ENCODE measurements at regions not wholly inside any gene's neighbourhood (a gene's known extent, or its start where the extent isn't known, plus 50 kb on each side); places are given as distances from the start of the nearest gene placed in this dataset.
"Not testable (repeated sequence)": the region's sequence is repeated elsewhere in the genome, so short reads cannot be mapped to it uniquely, and the experiment has no call there.

DNA sequence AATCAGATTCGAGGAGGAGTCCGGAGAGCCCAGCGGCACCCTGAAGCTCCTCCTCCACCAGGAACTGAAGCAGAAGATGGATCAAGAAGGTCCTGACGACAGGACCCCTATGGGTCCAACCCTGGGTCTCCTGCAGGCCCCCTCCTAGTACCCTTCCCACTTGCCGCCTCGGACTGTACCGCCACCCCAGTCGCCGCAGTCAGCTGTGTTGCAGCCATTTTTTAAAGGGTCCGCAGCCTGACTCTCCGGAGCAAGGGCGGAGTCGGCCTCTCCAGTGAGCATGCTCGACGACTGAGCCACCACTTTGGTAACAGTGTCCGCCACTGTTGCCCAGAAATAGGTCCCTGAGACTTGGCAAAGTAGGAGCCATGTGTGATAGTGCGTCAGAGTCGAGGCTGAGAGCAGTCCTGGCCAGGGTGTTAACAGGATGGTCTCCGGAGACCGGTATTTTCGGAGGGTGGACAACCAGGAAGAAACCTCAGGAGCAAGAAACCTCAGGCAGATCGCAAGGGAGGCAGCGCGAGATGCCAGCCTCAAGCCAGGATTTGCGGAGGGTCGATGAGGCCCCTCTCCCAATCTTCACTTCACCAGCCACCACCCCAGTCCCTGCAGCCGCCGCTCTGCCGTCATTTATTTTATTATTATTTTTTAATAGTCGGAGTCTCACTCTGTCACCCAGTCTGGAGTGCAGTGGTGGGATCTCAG, 294.6 kb upstream of the ZNF337 start:
- no peak for DNase-seq (ENCODE audit: low spot score)
- FAIRE-seq, result no peak

DNA sequence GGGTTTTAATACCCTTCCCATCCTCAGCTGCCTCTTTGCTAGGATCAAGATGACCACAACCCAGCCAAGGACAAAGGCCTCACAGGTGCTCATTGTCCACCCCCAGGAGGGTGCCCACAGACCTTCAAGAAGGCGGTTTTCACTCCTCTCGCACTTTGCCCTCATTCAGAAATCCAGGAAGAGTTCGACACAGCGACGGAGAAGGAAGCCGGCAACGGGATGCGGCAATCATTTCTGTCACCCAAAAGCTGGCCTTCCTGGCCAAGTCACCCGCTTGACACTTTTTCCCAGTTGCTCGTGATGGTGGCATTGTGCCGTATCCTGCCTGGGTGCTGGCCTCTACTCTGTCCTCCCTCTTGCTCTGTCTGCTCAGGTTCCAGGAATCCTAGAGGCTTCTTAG, 293.0 kb upstream of the ZNF337 start:
- FAIRE-seq; DNase-seq (ENCODE audit: low spot score): not testable (repeated sequence)

GRCh38 chr20:25989196-25989595, 292.5 kb upstream of the ZNF337 start:
- FAIRE-seq, result no peak
- no peak for DNase-seq (ENCODE audit: low spot score)

- DNase-seq (ENCODE audit: low spot score); FAIRE-seq: not testable (repeated sequence)
These were observed 291.4 kb upstream of the ZNF337 start for GRCh38 chr20:25987928-25988560.

DNA sequence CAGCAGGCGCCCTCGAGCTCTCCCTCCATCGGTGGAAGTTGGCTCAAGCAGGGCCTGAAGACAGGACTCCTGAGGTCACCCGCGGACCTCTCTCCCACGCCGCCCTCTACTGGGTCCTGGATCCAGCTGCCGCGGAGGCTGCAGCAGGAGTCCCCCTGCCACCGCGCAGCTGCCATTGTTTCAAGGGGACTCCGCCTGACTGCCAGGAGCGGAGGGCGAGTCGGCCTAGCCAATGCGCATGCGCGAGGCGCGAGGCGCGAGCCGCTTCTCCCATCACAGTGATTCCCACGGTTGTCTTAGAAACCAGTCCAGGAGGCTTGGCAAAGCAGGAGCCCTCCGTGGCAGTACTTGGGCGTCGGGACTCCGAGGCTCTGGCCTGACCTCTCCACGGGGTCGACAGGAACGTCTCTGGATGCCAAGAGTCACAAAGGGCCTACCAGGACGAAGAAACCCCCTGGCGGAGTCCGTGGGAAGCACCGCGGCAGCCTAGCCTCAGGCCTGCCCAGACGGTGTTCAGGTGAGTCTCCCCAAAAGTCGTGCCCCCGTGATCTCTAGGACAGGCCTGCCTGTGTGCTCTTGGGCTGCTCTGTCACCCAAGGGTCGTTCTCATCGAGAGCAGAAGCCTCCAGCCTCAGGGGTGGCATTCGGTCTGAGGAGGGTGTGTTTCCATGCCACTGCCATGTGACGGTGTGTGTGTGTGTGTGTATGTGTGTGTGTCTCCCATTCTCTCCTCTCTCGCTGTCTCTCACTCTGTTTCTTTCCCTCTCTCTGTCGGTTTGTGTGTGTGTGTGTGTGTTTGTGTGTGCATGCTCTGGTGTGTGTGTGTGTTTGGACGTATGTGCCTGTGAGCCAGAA, 290.6 kb upstream of the ZNF337 start:
- no peak for DNase-seq (ENCODE audit: low spot score)
- no peak for FAIRE-seq

DNA sequence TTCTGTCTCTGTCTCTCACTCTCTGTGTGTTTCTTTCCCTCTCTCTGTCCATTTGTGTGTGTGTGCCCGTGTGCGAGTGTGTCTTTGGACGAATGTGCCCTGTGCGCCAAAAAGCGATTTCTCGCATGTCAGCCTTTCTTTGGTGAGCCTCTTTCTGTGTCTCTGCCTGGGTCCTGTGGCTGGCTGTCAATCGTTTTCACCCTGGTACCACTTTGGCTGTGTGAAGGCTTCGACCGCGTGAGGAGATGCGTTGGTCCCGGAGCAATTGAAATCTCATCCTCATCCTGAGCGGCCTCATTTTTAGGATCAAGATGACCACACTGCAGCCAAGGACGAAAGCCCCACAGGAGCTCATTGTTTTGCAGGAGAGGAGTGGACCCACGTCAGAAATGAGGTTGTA, 288.9 kb upstream of the ZNF337 start:
- no peak for DNase-seq (ENCODE audit: low spot score)
- FAIRE-seq, result peak; percentile 44

DNA sequence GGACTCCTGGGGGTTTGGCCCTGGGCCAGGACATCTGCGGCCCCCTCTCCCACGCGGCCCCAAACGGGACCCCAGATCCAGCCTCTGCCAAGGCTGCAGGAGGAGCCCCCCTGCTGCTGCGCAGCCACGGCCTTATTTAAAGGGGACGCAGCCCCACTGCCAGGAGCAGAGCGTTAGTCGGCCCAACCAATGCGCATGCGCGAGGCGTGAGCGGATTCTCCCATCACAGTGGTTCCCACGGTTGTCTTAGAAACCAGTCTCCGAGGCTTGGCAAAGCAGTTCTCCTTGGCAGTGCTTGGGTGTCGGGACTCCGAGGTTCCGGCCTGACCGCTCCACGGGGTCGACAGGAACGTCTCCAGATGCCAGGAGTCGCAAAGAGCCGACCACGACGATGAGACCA, 288.3 kb upstream of the ZNF337 start:
- DNase-seq (ENCODE audit: low spot score) (peak; percentile 61), FAIRE-seq (no peak)

- not testable (repeated sequence) for FAIRE-seq; DNase-seq (ENCODE audit: low spot score)
These were observed 286.0 kb upstream of the ZNF337 start for GRCh38 chr20:25982701-25983100.

DNA sequence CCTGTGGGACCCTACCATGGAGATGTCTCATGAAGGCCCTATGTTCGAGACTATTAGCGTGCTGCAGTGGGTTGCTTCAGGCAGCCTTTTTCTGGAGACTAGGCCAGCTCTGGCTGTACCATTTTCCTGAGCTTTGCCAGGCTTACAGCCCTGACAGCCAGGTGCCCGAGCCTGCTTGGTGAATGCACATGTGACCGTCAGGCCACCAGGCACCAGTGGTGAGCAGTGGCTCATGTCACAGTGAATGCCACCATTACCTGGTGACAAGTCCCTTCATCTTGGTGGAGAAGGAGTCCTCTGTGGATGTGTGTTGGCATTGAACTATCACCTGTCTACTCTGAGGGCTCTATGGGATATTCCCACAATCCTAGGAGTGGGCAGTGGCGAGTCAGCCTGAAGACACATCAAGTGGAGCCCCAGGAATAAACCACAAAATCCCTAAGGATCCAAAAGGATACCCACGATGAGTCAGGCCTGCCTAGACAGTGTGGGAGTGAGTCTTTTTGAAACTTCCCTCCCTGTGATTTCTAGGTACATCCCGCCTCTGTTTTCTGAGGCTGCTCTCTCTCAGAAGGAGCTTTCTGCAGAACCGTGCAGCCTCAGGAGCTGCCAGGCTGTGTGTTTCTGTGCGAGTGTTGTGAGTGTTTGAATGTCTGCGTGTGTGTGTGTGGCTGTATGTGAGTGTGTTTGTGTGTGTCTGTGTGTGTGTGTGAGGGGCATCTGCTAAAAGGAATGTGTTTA, 282.0 kb upstream of the ZNF337 start:
- not testable (repeated sequence) for FAIRE-seq; DNase-seq (ENCODE audit: low spot score)

DNA sequence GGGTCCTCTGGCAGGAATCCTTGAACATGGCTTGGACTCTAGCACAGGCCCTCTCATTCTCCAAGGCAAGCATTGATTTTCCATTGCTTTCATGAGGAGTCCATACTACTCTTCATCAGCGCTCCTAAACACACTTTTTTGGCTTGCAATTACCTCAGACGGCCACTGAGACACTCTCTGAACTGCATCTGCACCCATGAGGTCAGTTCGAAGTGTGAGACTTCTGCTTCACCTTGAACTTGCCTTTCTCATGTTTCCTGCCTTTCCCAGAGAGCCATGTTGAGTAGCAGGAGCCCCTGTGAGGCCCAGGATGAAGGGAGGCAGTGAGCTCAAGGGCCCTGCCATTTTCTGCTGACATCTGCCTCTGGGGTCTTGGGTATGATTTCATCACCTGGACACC, 279.2 kb upstream of the ZNF337 start:
- DNase-seq (ENCODE audit: low spot score); FAIRE-seq: not testable (repeated sequence)

GRCh38 chr20:25965203-25965602, 268.6 kb upstream of the ZNF337 start:
- DNase-seq (ENCODE audit: low spot score); FAIRE-seq: not testable (repeated sequence)

DNA sequence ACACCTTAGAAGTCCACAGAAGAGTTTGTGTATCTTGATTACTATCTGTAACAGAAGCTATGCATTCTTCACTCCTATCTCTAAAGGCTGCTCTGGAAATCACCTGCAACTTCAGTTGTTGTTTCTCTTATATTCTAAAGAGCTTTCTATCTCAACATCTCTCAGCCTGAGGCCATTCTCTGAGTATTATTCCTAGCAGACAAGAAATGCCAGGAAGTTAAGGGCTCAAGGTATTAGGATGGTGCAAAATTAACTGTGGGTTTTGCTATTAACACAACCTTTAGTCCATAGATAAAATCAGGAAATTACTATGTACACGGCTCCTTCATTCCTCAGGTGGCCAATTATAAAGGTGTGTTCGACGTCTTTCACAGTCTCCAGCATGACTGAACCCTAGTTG, 257.2 kb upstream of the ZNF337 start:
- FAIRE-seq; DNase-seq (ENCODE audit: low spot score): not testable (repeated sequence)

GRCh38 chr20:25935230-25935629, 238.6 kb upstream of the ZNF337 start:
- DNase-seq (ENCODE audit: low spot score); FAIRE-seq: not testable (repeated sequence)

- not testable (repeated sequence) for DNase-seq (ENCODE audit: low spot score); FAIRE-seq
These were observed 236.2 kb upstream of the ZNF337 start for GRCh38 chr20:25932806-25933205.

- DNase-seq (ENCODE audit: low spot score), result peak; percentile 2
- not testable (repeated sequence) for FAIRE-seq
These were observed 235.5 kb upstream of the ZNF337 start for GRCh38 chr20:25932170-25932569.

- not testable (repeated sequence) for FAIRE-seq
- peak; percentile 6 for DNase-seq (ENCODE audit: low spot score)
These were observed 205.7 kb upstream of the ZNF337 start for GRCh38 chr20:25902321-25902720.

DNA sequence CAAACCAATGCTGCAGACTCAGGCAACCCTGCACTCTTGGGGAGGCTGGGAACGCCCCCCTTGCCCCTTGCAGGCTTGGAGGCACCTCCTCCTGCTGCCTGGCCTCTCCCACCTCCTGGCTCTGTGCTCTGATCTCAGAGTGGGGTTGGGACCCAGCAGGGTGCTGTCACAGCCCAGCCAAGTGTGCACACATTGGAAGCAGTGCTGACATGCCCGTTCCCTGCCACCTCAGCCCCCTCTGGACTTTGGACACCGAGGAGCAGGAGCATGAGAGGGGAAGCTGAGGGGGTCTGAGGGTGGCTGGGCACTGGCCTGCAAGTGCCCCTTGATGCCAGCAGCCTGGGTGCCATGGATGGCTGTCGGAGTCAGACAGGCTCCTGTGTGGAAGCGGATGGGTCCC, 202.0 kb upstream of the ZNF337 start:
- not testable (repeated sequence) for FAIRE-seq; DNase-seq (ENCODE audit: low spot score)

DNA sequence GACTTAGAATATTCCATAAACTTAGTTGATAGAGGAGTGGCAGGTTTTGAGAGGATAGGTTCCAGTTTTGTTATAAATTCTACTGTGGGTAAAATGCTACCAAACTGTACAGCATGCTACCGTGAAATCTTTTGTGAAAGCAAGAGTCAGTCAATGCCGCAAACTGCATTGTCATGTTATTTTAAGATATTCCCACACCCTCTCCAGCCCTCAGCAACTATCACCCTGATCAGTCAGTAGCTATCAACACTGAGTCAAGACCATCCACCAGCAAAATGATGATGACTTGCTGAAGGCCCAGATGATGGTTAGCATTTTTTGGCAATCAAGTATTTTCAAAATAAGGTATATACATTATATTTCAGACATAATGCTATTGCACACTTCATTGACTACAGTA, 182.4 kb upstream of the ZNF337 start:
- not testable (repeated sequence) for FAIRE-seq; DNase-seq (ENCODE audit: low spot score)

GRCh38 chr20:25868650-25868979, 172.0 kb upstream of the ZNF337 start:
- FAIRE-seq; DNase-seq (ENCODE audit: low spot score): not testable (repeated sequence)

DNA sequence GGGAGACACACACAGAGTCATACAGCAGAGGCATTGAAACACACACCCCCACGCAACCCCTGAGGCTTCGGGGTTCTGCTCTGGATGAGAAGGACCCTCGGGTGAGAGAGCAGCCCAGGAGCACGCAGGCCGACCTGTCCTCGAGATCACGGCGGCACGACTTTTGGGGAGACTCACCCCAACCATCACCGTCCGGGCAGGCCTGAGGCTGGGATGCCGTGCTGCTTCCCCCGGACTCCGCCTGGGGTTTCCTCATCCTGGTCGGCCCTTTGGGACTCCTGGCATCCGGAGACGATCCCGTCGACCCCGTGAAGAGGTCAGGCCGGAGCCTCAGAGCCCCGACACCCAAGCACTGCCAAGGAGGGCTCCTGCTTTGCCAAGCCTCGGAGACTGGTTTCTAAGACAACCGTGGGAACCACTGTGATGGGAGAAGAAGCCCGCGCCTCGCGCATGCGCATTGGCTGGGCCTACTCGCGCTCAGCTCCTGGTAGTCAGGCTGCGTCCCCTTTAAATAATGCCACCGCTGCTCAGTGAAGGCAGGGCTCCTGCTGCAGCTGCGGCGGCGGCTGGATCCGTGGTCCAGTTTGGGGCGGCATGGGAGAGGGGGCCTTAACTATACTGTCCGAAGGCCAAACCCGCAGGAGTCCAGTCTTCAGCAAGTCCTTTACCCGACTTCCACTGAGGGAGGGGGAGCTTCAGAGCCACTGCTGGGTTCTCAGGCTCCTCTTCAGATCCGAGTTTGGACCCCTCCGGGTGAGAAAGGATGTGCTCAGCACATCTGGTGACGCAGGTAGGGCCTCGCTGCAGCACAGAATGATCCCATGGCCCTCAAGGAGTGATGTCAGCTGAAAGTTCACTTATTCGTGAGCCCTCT, 171.4 kb upstream of the ZNF337 start:
- FAIRE-seq, result peak; percentile 96
- peak; percentile 79 for DNase-seq (ENCODE audit: low spot score)
